ENCODE measurements at regions not wholly inside any gene's neighbourhood (a gene's known extent, or its start where the extent isn't known, plus 50 kb on each side); places are given as distances from the start of the nearest gene placed in this dataset.

DNA sequence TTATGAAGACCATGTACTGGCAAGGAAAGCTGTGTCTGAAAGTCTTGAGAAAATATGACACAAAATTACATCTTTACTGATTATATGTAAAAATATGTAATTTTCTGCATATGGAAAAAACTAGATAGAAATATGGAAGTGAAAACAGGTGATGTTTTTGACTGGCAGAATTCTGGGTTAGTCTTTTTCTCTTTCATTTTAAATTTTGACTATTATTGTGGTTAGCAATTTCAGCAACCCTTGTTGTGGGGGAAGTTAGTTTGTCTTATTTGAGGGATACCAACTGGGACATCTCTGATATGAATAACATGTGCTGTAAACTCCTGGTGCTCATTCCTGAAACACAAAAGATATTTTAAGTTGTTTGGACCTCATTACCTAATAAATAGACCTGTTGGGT lies 49.9 kb upstream of the CPEB2 start:
- H3K4me1 Mint-ChIP-seq (ENCODE audit: low read depth), result no peaks in the 10 kb centered on the region
- H3K4me3 Mint-ChIP-seq, result no peak overlapping the region
- no peak overlapping the region for H3K27ac Mint-ChIP-seq
- no peaks in the 10 kb centered on the region for H3K9me3 Mint-ChIP-seq
- H3K27me3 Mint-ChIP-seq, result peaks cover 24% of the 10 kb centered on the region
- H3K36me3 Mint-ChIP-seq (ENCODE audit: low read depth), result no peaks in the 10 kb centered on the region

All from stimulated activated naive CD8-positive, alpha-beta T cell treated with anti-CD3 and anti-CD28 coated beads, Interleukin-15, Interleukin-2, amounts not matched to agents 100 ng/mL and 50 ng/mL, for 24 hours (primary cell).